Esophagus squamous epithelium (tissue), 4 donors: ENCODE measurements at regions not wholly inside any gene's neighbourhood (a gene's known extent, or its start where the extent isn't known, plus 50 kb on each side); places are given as distances from the start of the nearest gene placed in this dataset.

Experiments
- CTCF ChIP-seq, 6 experiments: fragments of 450-650 bp in 4 of 6; fragments of 200-600 bp in 2 of 6; sonication (generic) in 2 of 6; IDR thresholded peaks; one replicate each; pipeline ENCODE4 v1.5.1; 2016 to 2019; ENCODE audit warnings: antibody characterized with exemption in 6 of 6, mild to moderate bottlenecking in 4 of 6, moderate library complexity in 4 of 6
- POLR2A ChIP-seq, 4 donors: fragments of 450-650 bp; IDR thresholded peaks; one replicate each; pipeline ENCODE4 v1.6.1; 2017; ENCODE audit warnings: antibody characterized with exemption in 4 of 4, mild to moderate bottlenecking in 4 of 4, moderate library complexity in 3 of 4

DNA sequence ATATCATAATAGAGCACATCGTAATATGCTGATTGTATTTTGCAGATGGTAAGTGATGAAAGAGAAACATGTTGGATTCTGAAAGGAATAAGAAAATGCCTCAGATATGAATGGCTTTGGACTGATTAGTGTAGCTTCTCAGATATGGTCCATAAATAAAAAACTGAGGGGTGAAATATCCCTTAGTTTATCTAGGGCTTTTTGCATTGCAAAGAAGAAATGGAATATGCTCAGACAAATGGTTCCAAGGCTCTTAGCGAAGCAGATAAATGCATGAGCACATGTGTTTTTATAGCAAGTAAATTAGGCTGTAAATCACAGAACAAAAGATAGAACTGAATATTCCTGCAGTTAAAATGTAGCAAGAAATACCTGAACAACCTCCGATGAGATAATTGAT lies 820.9 kb upstream of the GRM7 start:
- TF ChIP-seq CTCF (IDR thresholded peaks at IDR 0.05), result no peak
- TF ChIP-seq POLR2A (IDR thresholded peaks at IDR 0.05), result no peak
